ENCODE measurements at regions not wholly inside any gene's neighbourhood (a gene's known extent, or its start where the extent isn't known, plus 50 kb on each side); places are given as distances from the start of the nearest gene placed in this dataset.

DNA sequence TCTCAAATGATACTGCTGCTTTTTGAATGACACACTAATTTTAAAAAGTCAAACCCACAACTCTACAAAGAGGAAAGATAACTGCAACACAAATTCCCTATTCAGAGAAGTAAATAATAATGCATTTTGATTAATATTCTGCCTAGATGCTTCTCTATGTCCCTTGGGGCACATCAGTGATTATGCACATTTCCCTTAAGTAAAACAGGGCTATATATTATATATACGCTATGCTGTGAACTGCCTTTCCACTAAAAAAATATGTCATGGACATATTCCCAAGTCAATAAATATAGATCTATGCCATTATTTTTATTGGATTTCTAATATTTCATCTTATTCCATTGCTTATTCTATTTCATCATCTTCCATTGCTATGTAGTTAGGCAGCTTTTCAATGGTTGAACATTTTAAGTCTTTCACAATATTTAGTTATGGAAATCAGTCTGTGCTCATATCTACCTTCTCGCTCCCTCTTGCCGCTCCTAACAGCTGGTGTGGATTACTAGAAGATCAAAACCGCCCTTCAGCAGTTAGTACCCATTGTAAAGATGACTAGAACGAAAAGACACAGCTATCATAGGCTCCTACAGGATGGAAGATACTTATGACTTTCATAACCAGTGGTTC, 468.2 kb upstream of the GOT2 start:
- intact Hi-C loops (cut with DNase I; ENCODE audit: low total_unique reads) = no loop called here

DNA sequence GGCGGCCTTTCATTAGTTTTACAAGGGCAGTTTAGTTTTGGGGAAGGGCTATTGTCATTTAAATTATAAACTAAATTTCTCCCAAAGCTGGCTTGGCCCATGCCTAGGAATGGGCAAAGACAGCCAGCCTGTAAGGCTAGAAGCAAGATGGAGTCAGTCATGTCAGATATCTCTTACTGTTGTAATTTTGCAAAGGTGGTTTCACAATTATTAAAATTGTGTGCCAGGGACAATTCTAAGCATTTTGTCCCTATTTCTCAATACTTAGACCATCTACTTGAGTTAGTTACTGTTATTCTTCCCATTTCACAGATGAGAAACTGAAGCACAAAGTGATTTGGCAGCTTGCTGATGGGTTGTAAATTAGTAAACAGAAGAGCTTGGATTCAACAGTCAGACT, 467.7 kb upstream of the GOT2 start:
- TF ChIP-seq POLR2AphosphoS5 (IDR thresholded peaks at IDR 0.05) (no peak), POLR2A (IDR thresholded peaks at IDR 0.05) (no peak)
- TF ChIP-seq, protein P1, sequence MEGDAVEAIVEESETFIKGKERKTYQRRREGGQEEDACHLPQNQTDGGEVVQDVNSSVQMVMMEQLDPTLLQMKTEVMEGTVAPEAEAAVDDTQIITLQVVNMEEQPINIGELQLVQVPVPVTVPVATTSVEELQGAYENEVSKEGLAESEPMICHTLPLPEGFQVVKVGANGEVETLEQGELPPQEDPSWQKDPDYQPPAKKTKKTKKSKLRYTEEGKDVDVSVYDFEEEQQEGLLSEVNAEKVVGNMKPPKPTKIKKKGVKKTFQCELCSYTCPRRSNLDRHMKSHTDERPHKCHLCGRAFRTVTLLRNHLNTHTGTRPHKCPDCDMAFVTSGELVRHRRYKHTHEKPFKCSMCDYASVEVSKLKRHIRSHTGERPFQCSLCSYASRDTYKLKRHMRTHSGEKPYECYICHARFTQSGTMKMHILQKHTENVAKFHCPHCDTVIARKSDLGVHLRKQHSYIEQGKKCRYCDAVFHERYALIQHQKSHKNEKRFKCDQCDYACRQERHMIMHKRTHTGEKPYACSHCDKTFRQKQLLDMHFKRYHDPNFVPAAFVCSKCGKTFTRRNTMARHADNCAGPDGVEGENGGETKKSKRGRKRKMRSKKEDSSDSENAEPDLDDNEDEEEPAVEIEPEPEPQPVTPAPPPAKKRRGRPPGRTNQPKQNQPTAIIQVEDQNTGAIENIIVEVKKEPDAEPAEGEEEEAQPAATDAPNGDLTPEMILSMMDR (IDR thresholded peaks at IDR 0.05 in 8 of 11, conservative IDR thresholded peaks at IDR 0.05 in 3 of 11) = no peak
- H3K27ac ChIP-seq = no peak overlapping the region
- H3K4me1 ChIP-seq = no peaks in the 10 kb centered on the region
- no peaks in the 10 kb centered on the region for H3K27me3 ChIP-seq (replicated peaks in 1 of 7)
- intact Hi-C loops (cut with DNase I; ENCODE audit: low total_unique reads) = no loop called here
- no peak for DNase-seq
- no peak overlapping the region for H3K4me3 ChIP-seq
- H3K9me3 ChIP-seq = no peaks in the 10 kb centered on the region
- no peaks in the 10 kb centered on the region for H3K36me3 ChIP-seq
- 79 to 97% (median 90%) methylated on average over 1 of the region's 1 CpG for WGBS, 5 donors

More for the DNA sequence above, 468.2 kb upstream of the GOT2 start:
- 77 to 90% (median 87%) methylated on average over 5 of the region's 5 CpGs for WGBS, 5 donors
- H3K36me3 ChIP-seq = no peaks in the 10 kb centered on the region
- H3K27me3 ChIP-seq (replicated peaks in 1 of 7) = no peaks in the 10 kb centered on the region
- no peaks in the 10 kb centered on the region for H3K4me1 ChIP-seq
- H3K27ac ChIP-seq = no peak overlapping the region
- DNase-seq = no peak
- H3K4me3 ChIP-seq = no peak overlapping the region
- TF ChIP-seq, protein P1 (IDR thresholded peaks at IDR 0.05 in 8 of 11, conservative IDR thresholded peaks at IDR 0.05 in 3 of 11) = no peak
- TF ChIP-seq POLR2A (IDR thresholded peaks at IDR 0.05) (no peak), POLR2AphosphoS5 (IDR thresholded peaks at IDR 0.05) (no peak)
- H3K9me3 ChIP-seq = no peaks in the 10 kb centered on the region

DNA sequence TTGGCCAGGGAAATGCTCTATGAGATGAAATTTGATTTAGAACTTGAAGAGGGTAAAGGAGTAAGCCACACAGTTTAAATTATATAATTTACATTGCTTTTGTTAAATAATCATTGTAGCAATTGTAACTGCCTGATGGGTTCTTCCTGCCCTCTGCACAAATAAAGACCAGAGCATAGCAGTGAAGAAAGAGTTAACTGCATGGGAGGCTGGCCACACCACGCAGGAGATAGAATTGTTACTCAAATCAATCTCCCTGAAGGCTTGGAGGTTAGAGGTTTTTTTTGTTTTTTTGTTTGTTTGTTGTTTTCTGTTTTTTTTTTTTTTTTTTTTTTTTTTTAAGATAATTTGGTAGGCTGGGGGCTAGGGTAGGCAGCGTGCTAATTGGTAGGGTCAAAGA, 467.0 kb upstream of the GOT2 start:
- H3K27me3 ChIP-seq (replicated peaks in 1 of 7) = no peaks in the 10 kb centered on the region
- TF ChIP-seq POLR2AphosphoS5 (IDR thresholded peaks at IDR 0.05) = no peak
- no peak for TF ChIP-seq POLR2A (IDR thresholded peaks at IDR 0.05)
- TF ChIP-seq, protein P1 (IDR thresholded peaks at IDR 0.05 in 8 of 11, conservative IDR thresholded peaks at IDR 0.05 in 3 of 11) = no peak
- H3K4me1 ChIP-seq = no peaks in the 10 kb centered on the region
- H3K9me3 ChIP-seq = no peaks in the 10 kb centered on the region
- no peak for DNase-seq
- no peaks in the 10 kb centered on the region for H3K36me3 ChIP-seq
- 27 to 53% (median 38%) methylated on average over 2 of the region's 2 CpGs for WGBS, 5 donors
- intact Hi-C loops (cut with DNase I; ENCODE audit: low total_unique reads) = no loop called here
- H3K27ac ChIP-seq = no peak overlapping the region
- H3K4me3 ChIP-seq = no peak overlapping the region

GRCh38 chr16:59198487-59198886, 464.4 kb upstream of the GOT2 start:
- Histone ChIP-seq H3K27ac (no peak overlapping the region), H3K27me3 (replicated peaks in 1 of 7) (no peaks in the 10 kb centered on the region), H3K4me3 (no peak overlapping the region), H3K9me3 (no peaks in the 10 kb centered on the region), H3K4me1 (no peaks in the 10 kb centered on the region), H3K36me3 (no peaks in the 10 kb centered on the region)
- TF ChIP-seq POLR2AphosphoS5 (IDR thresholded peaks at IDR 0.05) = no peak
- no peak for TF ChIP-seq POLR2A (IDR thresholded peaks at IDR 0.05)
- TF ChIP-seq, protein P1 (IDR thresholded peaks at IDR 0.05 in 8 of 11, conservative IDR thresholded peaks at IDR 0.05 in 3 of 11) = no peak
- DNase-seq = no peak
- 64 to 79% (median 67%) methylated on average over 3 of the region's 3 CpGs for WGBS, 5 donors
- intact Hi-C loops (cut with DNase I; ENCODE audit: low total_unique reads) = no loop called here
